ENCODE measurements at regions not wholly inside any gene's neighbourhood (a gene's known extent, or its start where the extent isn't known, plus 50 kb on each side); places are given as distances from the start of the nearest gene placed in this dataset.
A peak's percentile ranks its signal among the peaks of the same experiment; 100 is the strongest.

- H3K4me1 ChIP-seq (ENCODE audit: control insufficient read depth in 1 of 2, low read depth in 2 of 2): peaks cover 17 to 24% of the 10 kb centered on the region in 2 donors
- no peaks in the 10 kb centered on the region for H3K36me3 ChIP-seq
- H3K27me3 ChIP-seq (replicated peaks; ENCODE audit: insufficient read depth): no peaks in the 10 kb centered on the region
- H3K27ac ChIP-seq: no peak overlapping the region
- no peak for ATAC-seq (ENCODE audit: insufficient number of reproducible peaks, low FRiP score, low read depth)
- H3K9me3 ChIP-seq: peaks cover 19% of the 10 kb centered on the region
- DNase-seq (ENCODE audit: low spot score): no peak
- no peak overlapping the region for H3K4me3 ChIP-seq
- TF ChIP-seq CTCF (IDR thresholded peaks at IDR 0.05): no peak
These were observed 102.1 kb upstream of the TMEM178A start for GRCh38 chr2:39563572-39563971.

DNA sequence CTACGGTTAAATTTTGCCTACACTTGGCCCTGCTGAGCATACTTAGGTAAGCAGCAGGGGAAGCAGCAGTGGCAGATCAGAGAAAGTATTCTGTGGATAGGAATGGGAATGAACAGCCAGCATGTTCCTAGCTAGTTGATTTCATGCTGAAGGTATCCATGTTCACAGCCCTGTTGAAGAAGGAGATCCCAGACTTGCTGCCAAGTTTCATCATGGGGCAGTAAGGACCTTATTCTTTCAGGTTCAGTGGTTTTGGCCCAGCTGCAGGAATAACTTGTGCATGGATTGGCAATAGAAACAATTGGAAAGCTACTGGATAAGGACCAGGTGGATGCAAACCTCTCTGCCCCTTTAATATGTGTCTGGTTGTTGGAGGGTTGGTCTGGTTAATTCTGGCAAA, 98.2 kb upstream of the TMEM178A start:
- Histone ChIP-seq H3K4me1 (ENCODE audit: control insufficient read depth in 1 of 2, low read depth in 2 of 2) (peaks cover 25 to 57% of the 10 kb centered on the region in 2 donors), H3K4me3 (no peak overlapping the region), H3K9me3 (peaks cover 16% of the 10 kb centered on the region), H3K36me3 (no peaks in the 10 kb centered on the region), H3K27me3 (replicated peaks; ENCODE audit: insufficient read depth) (no peaks in the 10 kb centered on the region), H3K27ac (peak overlapping the region in 1 of 2 donors; percentile 74)
- no peak for ATAC-seq (ENCODE audit: insufficient number of reproducible peaks, low FRiP score, low read depth)
- no peak for DNase-seq (ENCODE audit: low spot score)
- no peak for TF ChIP-seq CTCF (IDR thresholded peaks at IDR 0.05)

- no peak for TF ChIP-seq CTCF (IDR thresholded peaks at IDR 0.05)
- Histone ChIP-seq H3K4me3 (no peak overlapping the region), H3K4me1 (ENCODE audit: control insufficient read depth in 1 of 2, low read depth in 2 of 2) (peaks cover 25 to 57% of the 10 kb centered on the region in 2 donors), H3K27ac (peak overlapping the region; percentile 44 to 74), H3K36me3 (no peaks in the 10 kb centered on the region), H3K27me3 (replicated peaks; ENCODE audit: insufficient read depth) (no peaks in the 10 kb centered on the region), H3K9me3 (peaks cover 12% of the 10 kb centered on the region)
- no peak for DNase-seq (ENCODE audit: low spot score)
- ATAC-seq (ENCODE audit: insufficient number of reproducible peaks, low FRiP score, low read depth): peak; percentile 24
These were observed 97.6 kb upstream of the TMEM178A start for GRCh38 chr2:39568116-39568515.

- Histone ChIP-seq H3K27ac (peak overlapping the region; percentile 47 to 74), H3K4me3 (no peak overlapping the region), H3K9me3 (peaks cover 7% of the 10 kb centered on the region), H3K36me3 (no peaks in the 10 kb centered on the region), H3K27me3 (replicated peaks; ENCODE audit: insufficient read depth) (no peaks in the 10 kb centered on the region), H3K4me1 (ENCODE audit: control insufficient read depth in 1 of 2, low read depth in 2 of 2) (peaks cover 25 to 57% of the 10 kb centered on the region in 2 donors)
- no peak for TF ChIP-seq CTCF (IDR thresholded peaks at IDR 0.05)
- DNase-seq (ENCODE audit: low spot score) (no peak), ATAC-seq (ENCODE audit: insufficient number of reproducible peaks, low FRiP score, low read depth) (peak; percentile 56)
These were observed 97.1 kb upstream of the TMEM178A start for GRCh38 chr2:39568561-39569006.

DNA sequence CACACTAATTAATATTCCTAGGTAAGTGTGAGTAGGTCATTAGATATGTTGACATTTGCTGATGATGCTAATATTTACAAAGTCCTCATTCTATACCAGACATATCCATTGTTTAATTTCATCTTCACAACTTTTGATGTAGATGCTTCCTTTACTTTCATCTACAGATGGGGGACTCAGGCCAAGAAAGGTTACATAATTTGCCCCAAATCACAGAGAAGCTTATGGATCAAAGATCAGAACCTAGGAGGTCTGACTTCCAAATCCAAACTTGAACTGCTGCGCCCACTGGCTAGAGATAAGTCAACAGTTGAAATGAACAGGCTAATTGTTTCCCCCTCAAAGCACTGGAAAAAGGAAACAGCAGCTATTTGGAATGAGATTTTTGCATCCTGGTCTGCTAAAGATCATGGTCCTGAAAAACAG, 95.6 kb upstream of the TMEM178A start:
- DNase-seq (ENCODE audit: low spot score) (no peak), ATAC-seq (ENCODE audit: insufficient number of reproducible peaks, low FRiP score, low read depth) (no peak)
- no peaks in the 10 kb centered on the region for H3K9me3 ChIP-seq
- no peak for TF ChIP-seq CTCF (IDR thresholded peaks at IDR 0.05)
- peak overlapping the region; percentile 12 to 74 for H3K27ac ChIP-seq
- H3K36me3 ChIP-seq: no peaks in the 10 kb centered on the region
- no peak overlapping the region for H3K4me3 ChIP-seq
- H3K27me3 ChIP-seq (replicated peaks; ENCODE audit: insufficient read depth): no peaks in the 10 kb centered on the region
- peaks cover 25 to 57% of the 10 kb centered on the region in 2 donors for H3K4me1 ChIP-seq (ENCODE audit: control insufficient read depth in 1 of 2, low read depth in 2 of 2)

All from thoracic aorta (tissue), 2 donors.